GM18868 (cell line): ENCODE measurements at regions not wholly inside any gene's neighbourhood (a gene's known extent, or its start where the extent isn't known, plus 50 kb on each side); places are given as distances from the start of the nearest gene placed in this dataset.

Experiments
- ATAC-seq: cut with Tn5 transposase; IDR thresholded peaks from one replicate; pipeline ENCODE4 v1.9.1; 2021; ENCODE audit warnings: mild to moderate bottlenecking, moderate library complexity; ENCODE audit not compliant: unreplicated experiment

- peak; percentile 46 for ATAC-seq
Observed at GRCh38 chr14:34931206-34931605, 51.6 kb upstream of the SRP54 start.

- peak; percentile 77 for ATAC-seq
Observed at GRCh38 chr14:34930591-34931091, 52.2 kb upstream of the SRP54 start.

- ATAC-seq, result no peak
Observed at GRCh38 chr14:34926552-34926951, 51.4 kb upstream of the BAZ1A start.
